ENCODE measurements at regions not wholly inside any gene's neighbourhood (a gene's known extent, or its start where the extent isn't known, plus 50 kb on each side); places are given as distances from the start of the nearest gene placed in this dataset.

DNA sequence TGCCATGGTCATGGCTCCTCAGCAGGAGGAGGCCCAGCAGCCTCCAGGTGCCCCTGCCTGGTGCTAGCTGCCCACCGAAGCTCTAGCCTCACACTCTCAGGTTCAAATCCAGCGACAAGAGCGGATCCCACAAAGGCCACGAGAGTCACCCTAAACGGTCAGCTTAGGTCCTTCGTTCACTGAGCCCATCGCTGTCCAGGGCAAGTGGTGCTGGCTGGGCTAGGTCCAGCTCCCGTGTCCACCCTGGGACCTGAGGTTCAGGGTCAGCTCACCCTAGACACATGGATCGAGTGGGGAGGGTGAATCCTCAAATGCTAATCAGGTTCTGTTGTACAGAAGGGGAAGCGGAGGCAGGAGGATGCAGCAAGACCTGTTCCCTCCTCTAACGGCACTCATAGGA, 171.9 kb upstream of the SULF2 start:
- TF ChIP-seq, protein P1, sequence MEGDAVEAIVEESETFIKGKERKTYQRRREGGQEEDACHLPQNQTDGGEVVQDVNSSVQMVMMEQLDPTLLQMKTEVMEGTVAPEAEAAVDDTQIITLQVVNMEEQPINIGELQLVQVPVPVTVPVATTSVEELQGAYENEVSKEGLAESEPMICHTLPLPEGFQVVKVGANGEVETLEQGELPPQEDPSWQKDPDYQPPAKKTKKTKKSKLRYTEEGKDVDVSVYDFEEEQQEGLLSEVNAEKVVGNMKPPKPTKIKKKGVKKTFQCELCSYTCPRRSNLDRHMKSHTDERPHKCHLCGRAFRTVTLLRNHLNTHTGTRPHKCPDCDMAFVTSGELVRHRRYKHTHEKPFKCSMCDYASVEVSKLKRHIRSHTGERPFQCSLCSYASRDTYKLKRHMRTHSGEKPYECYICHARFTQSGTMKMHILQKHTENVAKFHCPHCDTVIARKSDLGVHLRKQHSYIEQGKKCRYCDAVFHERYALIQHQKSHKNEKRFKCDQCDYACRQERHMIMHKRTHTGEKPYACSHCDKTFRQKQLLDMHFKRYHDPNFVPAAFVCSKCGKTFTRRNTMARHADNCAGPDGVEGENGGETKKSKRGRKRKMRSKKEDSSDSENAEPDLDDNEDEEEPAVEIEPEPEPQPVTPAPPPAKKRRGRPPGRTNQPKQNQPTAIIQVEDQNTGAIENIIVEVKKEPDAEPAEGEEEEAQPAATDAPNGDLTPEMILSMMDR (IDR thresholded peaks at IDR 0.05): no peak
- no peak for TF ChIP-seq POLR2A (IDR thresholded peaks at IDR 0.05)

Measured in esophagus squamous epithelium (tissue), 4 donors.